GM21717 (cell line): ENCODE measurements at regions not wholly inside any gene's neighbourhood (a gene's known extent, or its start where the extent isn't known, plus 50 kb on each side); places are given as distances from the start of the nearest gene placed in this dataset.
A peak's percentile ranks its signal among the peaks of the same experiment; 100 is the strongest.
"Not testable (repeated sequence)": the region's sequence is repeated elsewhere in the genome, so short reads cannot be mapped to it uniquely, and the experiment has no call there.

Source experiments
- ATAC-seq: cut with Tn5 transposase; IDR thresholded peaks from one replicate; pipeline ENCODE4 v1.9.1; 2021; ENCODE audit warnings: mild to moderate bottlenecking, moderate library complexity; ENCODE audit not compliant: unreplicated experiment

DNA sequence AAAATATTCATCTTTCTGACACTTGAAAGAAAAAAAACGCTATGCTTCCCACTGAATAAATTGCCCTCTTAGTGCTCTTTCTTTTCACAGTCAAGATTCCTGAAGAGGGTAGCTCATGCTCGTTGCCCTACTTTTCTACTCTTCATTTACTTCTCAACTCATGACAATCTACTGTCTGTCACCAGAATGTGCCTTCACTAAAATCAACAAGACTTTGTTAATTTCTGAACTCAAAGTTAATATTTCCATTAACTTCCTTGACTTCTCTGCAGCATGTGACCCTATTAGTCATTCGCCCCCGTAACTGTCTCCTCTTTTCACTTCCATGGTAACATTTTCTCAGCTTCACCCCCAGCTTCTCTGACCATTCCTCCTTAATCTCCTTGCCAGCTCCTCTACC is 98.9 kb upstream of the MAPRE2 start:
- ATAC-seq = no peak

- no peak for ATAC-seq
Measured at GRCh38 chr18:34942975-34943374, 98.2 kb upstream of the MAPRE2 start.

DNA sequence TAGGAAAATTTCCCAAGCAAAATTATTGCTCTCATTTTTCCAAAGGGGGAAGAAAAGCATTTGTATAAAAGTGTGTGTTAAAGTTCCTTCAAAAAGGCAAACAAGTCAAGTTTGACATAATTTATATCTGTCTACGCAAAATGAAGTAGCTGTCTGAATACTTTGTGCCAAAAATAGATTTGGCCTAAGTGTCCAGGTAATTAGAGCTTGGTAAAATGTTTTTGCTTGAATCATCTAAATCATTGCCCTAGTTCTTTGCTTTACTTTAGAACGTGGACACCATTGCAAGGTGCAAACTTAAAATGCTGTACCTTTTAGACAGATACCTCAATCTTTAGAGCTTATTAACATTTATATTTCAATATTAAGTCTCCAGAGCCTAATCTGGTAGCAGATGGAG is 97.6 kb upstream of the MAPRE2 start:
- ATAC-seq = no peak

DNA sequence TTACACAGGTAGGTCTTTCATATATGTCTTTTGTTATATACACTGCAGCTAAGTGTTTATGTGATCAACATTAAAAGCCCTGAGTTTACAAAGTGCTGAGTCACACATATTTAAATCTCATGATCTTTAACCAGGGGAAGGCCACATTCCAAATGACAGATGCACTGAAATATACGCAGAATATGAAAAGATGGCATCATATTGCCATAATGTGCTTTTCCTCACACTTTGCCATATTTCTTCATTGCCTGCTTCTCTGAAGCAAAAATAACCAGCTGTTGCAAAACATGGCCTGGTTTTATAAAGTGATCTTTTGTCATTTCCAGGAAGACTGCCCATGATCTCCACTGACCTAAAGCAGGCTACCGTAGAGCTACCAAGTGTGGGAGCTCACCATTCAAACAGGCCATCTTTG is 93.5 kb upstream of the MAPRE2 start:
- ATAC-seq = no peak

DNA sequence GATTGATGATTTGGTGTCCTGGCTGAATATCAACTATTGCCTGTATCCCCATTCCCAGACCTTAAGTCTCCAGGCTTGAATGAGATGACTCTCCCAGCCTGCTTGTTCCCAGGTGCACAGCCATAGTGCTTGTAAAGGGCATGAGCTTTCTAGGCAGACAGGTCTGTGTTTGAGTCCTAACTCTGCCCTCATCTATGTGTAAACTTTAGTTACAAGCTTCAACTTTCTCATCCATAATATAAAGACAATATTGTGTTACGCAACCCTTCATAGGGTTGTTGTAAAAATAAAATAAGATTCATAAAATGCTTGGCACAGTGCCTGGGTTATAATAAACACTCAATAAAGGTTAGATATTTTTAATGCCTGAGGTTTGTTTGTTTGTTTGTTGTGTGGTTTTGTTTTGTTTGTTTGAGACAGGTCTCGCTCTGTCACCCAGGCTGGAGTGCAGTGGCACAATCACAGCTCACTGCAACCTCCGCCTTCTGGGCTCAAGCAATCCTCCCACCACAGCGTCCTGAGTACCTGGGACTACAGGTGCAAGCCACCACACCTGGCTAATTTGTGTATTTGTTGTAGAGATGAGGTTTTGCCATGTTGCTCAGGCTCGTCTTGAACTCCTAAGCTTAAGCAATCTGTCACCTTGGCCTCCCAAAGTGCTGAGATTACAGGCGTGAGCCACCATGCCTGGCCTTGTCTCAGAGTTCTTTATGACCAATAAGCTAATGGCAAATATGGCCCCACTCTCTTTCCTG is 89.4 kb upstream of the MAPRE2 start:
- ATAC-seq = no peak

DNA sequence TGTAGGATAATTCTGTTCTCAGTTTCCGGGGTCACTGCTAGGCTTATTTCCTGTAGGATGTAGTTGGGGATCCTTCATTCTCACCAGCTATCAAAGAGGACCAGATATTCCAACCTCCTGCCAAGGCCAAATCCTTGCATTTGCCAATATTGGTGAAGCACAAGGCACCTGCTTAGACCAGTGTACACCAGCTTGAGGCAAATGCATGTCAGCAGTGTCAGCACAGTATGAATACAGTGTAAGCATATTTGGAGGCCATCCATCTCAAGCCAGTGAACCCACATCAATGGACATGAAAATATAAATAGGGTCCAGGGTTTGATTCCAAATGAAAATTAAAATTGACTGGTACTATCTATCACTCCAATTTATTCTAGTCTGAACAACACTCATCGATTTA is 88.0 kb upstream of the MAPRE2 start:
- no peak for ATAC-seq

- not testable (repeated sequence) for ATAC-seq
Measured at GRCh38 chr18:34955494-34955893, 85.7 kb upstream of the MAPRE2 start.

- no peak for ATAC-seq
Measured at GRCh38 chr18:34956663-34957062, 84.5 kb upstream of the MAPRE2 start.

DNA sequence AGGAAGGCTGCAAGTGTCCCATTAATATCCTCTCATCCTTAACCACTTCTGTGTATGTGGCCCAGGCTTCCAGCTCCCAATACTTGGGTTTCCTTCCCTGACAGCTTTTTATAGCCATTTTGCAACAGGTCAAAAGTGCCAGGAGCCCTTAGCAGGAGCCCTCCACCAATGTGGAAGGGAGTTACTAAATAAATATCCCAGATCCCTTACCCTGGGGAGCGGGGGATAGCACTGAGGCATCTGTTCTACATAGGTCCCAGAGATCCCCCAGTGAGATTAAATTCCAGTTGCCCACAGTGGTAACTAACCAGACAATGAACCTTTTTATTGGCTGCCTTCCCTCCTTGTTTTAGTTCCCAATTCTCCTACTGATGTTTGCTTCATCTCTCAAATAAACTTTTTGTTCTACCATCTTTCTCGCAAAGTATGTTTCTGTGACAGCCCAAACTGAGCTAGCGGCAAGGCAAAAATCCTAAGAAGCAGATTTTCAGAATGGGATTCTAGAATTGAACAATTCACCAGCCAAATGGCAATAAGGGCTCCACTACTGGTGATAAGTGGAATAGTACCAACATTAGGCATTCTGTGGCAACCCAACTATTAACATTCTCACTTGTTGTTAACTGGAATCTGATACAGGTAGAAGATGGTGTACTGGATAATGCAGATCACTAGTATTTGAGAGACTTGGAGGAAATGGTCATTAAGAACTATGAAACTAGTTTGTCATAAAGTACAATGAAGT is 83.9 kb upstream of the MAPRE2 start:
- no peak for ATAC-seq

DNA sequence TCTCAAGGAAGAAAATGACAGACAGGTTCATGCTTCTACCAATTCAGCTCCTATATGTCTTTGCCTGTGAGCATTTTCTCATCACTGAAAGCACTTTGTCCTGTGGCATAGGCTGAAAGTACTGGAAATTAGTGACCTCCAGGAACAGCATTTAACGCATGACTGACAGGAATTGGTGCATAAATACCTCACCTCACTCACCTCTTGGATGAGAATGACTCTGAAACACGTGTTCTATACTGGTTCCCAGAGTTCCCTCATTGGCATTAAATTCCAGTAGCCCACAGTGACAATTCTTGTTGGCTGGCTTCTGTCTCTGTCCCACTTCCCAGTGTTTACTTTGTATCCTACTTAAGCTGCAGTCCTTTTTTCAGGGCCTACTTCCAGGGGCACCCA is 83.4 kb upstream of the MAPRE2 start:
- no peak for ATAC-seq

- no peak for ATAC-seq
Measured at GRCh38 chr18:34959211-34959829, 81.9 kb upstream of the MAPRE2 start.

GRCh38 chr18:34959989-34960388 is 81.2 kb upstream of the MAPRE2 start:
- ATAC-seq = no peak

GRCh38 chr18:34965108-34965507 is 76.1 kb upstream of the MAPRE2 start:
- no peak for ATAC-seq

- no peak for ATAC-seq
Measured at GRCh38 chr18:34965566-34965965, 75.6 kb upstream of the MAPRE2 start.

DNA sequence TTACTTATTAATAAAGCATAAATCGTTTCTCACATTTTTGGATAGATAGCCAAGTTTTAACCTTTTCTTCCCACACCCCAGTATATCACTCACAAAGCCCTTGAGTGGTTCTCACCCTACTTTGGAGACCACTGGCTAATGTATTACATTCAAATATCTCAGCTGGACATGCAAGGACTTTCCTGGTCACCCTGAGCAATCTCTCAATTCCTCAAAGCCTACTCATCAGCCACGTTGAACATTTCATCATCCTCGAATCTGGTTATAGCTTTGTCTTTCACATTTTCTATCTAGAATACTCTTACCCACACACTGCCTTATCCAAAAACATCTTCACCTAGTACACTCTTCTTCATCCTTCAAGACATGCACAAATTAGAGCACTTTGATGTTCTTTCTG is 71.1 kb upstream of the MAPRE2 start:
- ATAC-seq = no peak

- ATAC-seq = no peak
Measured at GRCh38 chr18:34971313-34971712, 69.9 kb upstream of the MAPRE2 start.

DNA sequence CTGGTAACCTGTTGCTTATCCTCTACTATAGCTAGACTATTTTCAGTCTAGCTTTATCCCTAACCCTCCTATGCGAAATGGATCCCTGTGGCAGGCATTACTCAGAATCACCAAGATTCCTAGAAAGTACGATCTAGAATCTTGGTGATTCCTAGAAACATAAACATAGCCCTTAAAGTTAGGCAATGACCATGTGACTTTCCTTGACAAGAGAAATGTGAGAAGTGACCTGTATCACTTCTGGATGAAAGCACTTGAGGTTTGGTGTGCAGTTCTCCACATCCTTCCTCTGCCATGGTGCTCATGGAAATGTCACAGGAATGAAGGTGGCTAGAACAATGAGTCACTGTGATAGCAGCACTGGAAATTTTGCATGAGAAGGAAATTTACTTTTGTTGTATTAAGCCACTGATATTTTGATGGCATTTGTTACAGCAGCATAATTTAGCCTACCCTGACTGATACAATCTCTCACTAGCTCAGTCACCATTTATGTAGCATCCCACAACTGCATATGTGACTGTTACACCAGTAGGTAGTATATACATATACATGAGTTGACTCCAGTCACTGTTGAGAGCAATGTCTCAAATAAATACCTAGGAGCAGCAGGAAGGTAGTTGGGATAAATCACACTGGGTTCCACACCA is 68.3 kb upstream of the MAPRE2 start:
- ATAC-seq = no peak

DNA sequence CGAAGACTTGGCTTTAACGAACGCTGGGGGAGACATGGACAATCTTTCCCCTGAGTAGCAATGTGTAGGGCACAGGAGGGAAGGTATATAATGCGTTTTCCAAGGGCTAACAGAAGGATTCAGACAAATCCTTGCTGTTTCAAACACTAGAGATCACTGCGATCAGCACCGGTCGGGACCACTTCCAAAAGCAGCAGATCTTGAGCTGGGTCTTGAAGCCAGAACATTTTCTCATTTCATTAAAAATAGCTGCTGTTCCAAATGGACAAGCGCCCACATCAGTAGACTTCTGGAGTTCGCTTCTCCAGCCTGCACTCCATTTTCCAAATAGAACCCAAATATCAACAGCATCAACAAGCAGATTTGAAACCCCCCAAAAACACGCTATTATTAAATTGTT is 65.1 kb upstream of the MAPRE2 start:
- no peak for ATAC-seq

DNA sequence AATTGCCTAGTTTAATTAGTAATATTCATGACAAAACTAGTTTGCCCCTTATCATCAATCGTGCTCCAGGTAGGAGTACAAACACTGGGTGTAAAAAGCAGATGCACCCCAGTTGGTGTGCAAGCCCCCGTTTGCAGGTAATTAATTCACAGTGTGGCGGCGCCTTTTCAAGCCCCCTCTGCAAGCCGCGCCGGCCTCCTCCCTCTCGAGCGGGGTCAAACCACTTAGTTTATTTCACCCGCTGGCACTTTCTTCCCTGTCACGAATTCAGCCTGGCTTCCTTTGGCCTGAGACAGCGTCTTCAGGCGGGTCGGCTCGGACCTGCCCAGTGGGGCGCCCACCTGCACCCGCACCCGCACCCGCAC is 64.7 kb upstream of the MAPRE2 start:
- no peak for ATAC-seq

DNA sequence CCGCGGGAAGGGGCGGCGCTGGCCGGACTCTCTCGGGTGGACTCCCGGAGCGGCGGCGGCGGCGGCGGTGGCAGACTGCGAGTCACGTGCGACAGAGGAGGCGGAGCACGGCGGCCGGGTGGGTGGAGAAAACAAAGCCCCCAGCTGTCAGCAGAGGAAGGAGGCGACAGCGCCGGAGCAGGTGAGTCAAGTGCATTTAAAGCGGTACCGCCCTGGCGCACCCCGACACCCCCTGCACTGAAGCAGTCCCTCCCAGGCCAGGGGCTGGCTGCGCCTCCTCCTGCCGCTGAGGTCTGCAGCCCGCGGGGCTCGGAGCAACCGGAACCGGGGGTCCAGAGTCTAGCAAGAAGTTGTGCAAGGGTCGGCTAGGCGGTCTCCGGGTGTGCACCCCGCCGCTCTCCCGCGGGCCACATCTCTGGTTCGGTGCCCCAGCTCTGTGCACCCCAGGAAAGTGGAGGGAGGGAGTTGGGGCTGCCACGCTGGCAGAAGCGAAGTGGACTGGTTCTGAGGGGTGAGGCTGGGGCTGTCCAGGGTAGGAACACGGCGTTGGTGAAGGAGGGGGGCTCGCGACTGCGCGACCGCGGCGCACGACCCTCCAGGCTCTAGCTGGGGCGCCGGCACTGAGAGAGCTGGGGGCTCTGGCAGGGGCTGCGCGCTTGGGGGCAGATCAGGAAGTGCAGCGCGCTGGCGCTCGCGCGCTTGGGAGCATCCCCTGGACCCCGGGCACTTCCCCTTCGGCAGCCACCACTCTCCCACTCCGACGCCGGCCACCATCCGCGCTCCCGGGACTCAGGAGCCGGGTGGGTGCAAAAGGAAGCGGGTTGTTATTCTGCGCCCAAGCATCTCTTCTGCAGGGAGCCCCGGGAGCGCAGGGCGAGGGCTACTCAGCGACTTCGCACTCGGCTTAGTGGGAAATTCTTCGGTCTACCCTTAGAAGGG is 64.0 kb upstream of the MAPRE2 start:
- ATAC-seq = peak; percentile 59
